CMK (cell line): ENCODE measurements at regions not wholly inside any gene's neighbourhood (a gene's known extent, or its start where the extent isn't known, plus 50 kb on each side); places are given as distances from the start of the nearest gene placed in this dataset.

Experiments used
- DNase-seq: peaks from one replicate; pipeline ENCODE4 v3.0.0-alpha.2; 2010; ENCODE audit warnings: low read depth

DNA sequence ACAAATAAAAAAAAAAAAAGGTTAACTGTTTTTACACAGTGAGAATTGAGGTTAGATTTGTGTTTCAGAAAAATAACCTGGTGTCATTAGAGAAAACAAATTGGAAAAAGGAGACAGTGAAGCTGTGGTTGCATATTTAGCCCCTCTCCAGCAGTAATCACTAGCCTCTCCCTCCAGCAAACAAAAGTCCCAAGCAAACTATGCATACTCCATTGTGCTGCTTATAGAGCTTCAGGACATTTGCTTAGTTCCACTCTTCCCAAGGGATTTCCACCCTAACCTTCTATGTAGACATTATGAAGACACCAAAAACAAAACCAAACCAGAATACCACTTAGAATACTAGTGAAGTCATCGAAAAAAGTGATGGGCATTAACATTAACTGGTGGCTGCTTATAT, 534.2 kb upstream of the CDH2 start:
- DNase-seq, result no peak

GRCh38 chr18:28707006-28707405, 530.1 kb upstream of the CDH2 start:
- DNase-seq, result no peak

DNA sequence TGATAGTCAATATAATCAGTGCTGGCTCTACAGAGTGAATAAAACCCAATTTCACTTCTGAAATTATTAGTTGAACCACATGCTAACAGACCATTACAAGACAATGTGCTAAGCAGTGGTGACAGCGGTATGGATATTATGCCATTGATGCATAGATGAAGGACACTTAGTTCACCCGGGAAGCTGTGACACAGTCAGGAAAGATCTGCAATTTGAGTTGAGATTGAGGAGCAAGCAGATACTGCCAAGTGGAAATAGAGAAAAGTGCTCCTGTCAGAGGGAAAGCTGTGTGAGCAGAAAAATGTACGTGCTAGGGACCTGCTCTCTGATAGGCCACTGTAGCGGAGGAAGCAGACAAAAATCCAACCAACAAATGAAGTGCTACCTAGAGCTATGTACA, 529.5 kb upstream of the CDH2 start:
- DNase-seq, result no peak

DNA sequence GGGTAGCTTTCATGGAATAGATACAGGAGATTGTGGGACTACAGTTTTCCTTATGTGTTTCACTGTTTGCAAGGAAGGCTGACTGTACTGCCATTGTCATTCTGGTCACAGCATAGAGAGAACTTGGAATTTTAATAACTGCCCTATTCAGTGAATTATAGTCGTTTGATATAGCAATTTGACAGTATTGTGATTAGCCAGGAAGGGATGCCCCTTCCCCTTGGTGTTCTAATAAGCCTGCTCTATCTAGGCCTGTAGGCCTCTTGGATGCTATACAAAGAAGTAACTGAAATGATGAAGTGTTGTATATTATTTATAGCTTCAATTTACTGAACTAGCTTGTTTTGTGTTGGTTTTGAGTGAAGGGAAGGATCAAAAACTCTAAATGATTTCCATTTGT, 528.6 kb upstream of the CDH2 start:
- no peak for DNase-seq

DNA sequence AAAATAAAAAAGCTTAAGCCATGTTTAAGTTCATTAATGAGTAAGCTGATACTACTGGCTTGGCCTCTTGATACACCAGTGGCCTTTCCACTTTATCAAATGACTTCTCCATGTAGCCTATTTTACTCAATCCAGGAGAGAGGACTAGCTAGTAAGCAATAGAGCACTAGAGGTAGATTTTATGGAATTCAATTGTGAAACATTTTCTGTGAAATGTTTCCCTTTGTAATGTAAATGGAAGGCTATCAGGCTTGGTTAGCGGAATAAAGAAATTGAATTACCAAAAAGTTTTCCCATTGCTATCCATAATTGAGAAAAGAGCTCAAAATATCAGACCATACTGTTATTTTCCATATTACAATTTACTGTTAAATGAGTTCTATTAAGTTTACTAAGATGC, 515.4 kb upstream of the CDH2 start:
- DNase-seq, result no peak

GRCh38 chr18:28691496-28691840, 514.5 kb upstream of the CDH2 start:
- DNase-seq, result no peak

DNA sequence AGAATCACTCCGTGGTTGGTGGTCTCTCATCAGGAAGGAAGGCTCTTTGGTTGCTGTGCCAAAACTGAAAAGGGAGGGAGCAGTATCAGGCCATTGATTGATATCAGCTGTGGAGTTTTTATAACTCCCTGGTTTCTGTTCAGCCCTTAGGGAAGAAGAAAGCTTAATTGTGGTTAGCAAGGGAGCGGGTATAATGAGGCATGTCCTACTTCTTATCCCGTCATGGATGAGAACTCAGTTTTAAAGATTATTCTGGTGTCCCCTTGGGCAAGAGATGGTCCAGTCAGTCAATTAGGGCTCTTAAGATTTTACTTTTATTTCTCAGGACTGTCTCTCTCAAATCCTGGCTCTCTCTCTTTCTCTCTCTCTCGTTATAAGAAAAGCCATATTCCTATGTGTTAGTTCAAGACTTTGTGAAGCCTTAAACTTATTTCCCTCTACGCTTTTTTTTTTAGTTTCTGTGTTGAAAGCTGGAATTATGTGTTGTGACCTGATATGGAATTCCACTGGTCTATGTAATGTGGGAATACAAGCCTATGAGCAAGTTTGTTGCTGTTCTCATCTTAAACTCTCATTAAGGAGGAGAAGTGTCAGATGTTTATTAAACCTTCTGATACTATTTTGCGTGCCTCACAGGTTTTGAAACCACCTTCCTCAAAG, 514.0 kb upstream of the CDH2 start:
- no peak for DNase-seq

DNA sequence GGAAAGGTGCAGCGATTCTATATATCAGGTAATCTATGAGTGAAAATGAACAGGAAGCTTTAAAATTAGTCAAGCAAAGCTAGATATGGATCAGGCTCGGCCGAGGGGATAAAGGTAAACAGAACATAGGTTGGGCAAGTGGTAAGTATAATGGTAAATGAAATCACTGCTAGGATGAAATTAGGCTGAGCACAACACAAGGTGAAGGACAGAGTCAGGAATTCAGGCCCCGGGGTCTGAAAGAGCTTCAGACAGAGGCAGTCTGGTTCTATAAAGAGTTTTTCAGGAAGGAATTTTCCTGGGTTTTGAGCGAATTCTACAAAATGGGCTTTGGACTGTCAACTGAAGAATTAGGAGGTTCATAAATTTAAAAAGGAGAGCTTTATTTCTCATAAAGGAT, 513.2 kb upstream of the CDH2 start:
- no peak for DNase-seq

- no peak for DNase-seq
These were observed 512.7 kb upstream of the CDH2 start for GRCh38 chr18:28689588-28689987.

- DNase-seq, result no peak
These were observed 507.9 kb upstream of the CDH2 start for GRCh38 chr18:28684746-28685355.

GRCh38 chr18:28682912-28683311, 506.0 kb upstream of the CDH2 start:
- DNase-seq, result no peak

DNA sequence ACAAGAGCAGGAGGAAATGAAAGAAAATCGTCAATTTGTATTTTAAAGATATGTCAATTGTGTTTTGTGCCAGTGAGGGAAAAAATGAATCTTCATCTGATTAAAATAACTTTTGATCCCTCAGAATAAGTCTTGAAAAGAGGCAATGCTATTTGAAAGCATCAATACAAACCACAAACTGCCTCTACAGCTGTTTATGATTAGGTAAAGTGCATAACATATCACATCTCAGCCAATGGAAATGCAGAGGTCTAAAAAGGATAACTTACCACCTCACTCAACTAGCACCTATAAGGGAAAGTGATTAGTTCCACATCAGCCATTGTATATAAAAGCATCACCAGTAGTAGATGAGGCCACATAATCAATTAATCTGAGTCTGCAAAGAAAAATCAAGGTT, 492.2 kb upstream of the CDH2 start:
- no peak for DNase-seq

GRCh38 chr18:28666216-28666615, 489.3 kb upstream of the CDH2 start:
- DNase-seq, result no peak

DNA sequence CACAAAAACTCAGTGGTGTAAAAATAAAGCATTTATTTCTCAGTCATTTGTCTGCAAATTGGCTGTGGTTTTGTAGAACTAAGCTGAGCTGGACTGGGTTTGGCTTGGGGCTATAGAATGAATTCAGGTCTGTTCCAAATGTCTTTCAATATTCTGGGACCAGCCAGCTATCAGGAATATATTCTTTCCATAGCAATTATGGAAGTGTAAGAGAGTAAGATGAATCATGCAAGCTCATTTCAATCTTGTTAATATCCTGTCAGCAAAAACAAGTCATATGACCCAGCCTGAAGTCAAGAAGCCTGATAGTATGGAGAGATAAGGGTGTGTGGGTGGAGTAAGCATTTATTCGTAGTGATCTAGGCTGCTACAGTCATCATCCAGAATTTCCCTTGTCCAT, 481.0 kb upstream of the CDH2 start:
- no peak for DNase-seq

GRCh38 chr18:28652654-28653053, 475.7 kb upstream of the CDH2 start:
- DNase-seq, result no peak

DNA sequence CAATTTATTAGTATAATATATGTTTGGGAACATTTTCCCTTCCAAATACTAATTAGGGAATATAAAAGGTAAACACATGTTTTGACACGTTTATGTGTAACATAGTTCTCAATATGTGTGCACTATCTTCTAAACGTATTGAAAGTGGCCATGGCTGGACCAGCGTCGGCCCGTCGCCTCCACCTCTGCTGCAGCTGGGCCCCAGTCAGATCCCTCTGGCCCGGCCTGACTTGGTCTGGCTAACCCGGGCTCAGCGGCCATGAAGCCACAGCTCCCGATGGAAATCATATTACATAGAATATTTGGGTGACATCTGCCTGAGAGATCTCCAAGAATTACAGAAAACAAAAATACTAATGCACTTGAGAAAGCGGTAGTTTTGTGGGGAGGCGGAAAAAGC, 474.4 kb upstream of the CDH2 start:
- no peak for DNase-seq

GRCh38 chr18:28650860-28651259, 473.9 kb upstream of the CDH2 start:
- DNase-seq, result no peak

DNA sequence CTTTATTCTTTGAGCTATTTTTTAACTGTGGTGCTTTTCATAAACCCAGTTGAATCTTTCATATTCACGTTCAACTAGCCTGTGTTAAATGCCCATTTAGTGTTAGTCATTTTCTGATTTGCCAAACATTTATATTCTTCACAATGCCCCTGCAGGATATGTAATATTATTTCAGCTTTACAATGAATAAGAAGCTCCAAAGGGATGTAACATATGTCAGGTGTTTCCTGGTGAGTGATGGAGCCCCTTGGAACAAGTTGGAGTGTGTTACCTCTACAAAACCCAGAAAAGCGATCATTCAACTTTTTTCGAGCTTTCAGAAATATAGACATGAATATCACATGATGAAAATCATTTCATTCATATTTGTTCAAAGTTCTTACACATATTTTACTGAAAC, 471.0 kb upstream of the CDH2 start:
- DNase-seq, result no peak

- DNase-seq, result no peak
These were observed 461.0 kb upstream of the CDH2 start for GRCh38 chr18:28637897-28638296.

GRCh38 chr18:28635530-28635929, 458.6 kb upstream of the CDH2 start:
- no peak for DNase-seq

DNA sequence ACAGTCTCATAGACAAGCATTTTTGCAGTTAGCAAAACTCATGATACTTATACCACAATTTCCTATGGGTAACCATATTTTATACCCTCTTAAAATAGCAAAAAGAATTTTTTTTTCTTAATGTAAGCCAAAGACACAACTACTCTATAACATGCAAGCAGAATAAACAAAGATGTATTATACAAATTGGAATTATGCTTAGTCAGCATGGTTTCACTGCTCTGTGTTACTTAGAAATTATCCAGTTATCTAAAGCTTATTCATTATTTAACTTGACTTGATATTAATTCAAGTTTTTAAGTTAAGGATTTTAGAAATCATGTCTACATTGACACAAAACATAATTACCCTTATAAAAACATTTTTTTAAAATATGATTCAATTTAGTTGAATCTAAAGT, 449.8 kb upstream of the CDH2 start:
- DNase-seq, result no peak

GRCh38 chr18:28607991-28608390, 431.1 kb upstream of the CDH2 start:
- DNase-seq, result no peak

DNA sequence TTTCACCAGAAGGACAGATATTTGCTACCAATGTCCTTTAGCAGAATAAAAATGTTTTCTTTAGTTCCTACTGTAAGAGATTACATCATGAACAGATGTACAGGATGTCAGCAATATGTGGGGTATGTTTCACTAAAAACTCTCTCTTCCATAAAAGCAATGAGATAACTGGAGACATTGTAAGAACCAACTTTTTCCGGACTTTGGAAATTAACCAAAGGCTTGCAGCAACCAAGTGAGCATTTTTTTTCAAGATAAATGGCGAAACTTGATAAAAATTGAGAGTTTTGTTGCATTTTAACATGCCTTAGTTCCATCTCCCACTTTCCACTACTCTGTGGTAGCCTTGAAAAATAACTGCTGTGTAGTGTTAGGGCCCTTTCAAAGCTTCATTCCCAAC, 429.8 kb upstream of the CDH2 start:
- DNase-seq, result no peak

DNA sequence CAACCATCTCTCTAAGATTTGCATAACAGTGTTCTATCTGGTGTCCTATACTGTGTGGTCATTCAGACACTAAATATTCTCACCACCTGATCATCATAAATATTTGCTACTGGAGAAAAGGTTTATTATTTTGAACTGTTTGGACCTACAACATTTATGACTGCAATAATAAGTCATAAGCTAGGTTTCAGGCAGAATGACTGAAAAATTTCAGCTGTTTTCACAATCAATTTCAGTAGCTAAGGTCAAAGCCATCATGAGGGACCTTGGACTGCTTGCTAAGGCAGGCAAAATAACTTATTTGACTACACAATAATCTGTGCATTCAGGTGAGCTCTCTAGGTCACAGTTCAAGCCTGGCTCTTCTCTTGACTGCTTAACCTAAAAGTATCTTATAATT, 425.5 kb upstream of the CDH2 start:
- DNase-seq, result no peak

- DNase-seq, result no peak
These were observed 417.1 kb upstream of the CDH2 start for GRCh38 chr18:28594034-28594433.
